GM12874 (cell line): ENCODE measurements at regions not wholly inside any gene's neighbourhood (a gene's known extent, or its start where the extent isn't known, plus 50 kb on each side); places are given as distances from the start of the nearest gene placed in this dataset.

ENCODE experiments used
- TF ChIP-seq, protein P1 (sequence below): IDR thresholded peaks from 2 replicates; pipeline ENCODE4 v1.5.1; 2011; ENCODE audit warnings: low read depth, mild to moderate bottlenecking, control low read depth, low read length, moderate library complexity; ENCODE audit not compliant: insufficient read depth

DNA sequence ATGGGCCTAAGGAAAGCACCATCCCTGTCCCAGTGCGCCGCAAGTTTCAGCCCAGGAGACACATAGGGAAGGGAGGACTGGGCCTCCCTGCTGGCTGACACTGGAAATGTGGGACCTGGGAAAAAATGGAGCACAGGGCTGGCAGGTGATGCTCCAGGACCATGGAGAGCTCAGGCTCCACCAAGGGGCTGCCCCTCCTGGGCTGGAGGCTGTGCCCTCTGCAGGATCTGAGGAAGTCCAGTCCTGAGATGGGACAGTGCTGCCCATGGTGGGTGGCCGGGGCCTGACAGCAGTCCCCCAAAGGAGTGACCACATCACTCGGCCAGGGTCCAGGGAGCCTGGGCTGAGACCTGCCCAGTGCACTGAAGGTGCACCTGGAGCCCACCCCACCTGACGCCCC lies 108.6 kb upstream of the TEKT4 start:
- TF ChIP-seq, protein P1, sequence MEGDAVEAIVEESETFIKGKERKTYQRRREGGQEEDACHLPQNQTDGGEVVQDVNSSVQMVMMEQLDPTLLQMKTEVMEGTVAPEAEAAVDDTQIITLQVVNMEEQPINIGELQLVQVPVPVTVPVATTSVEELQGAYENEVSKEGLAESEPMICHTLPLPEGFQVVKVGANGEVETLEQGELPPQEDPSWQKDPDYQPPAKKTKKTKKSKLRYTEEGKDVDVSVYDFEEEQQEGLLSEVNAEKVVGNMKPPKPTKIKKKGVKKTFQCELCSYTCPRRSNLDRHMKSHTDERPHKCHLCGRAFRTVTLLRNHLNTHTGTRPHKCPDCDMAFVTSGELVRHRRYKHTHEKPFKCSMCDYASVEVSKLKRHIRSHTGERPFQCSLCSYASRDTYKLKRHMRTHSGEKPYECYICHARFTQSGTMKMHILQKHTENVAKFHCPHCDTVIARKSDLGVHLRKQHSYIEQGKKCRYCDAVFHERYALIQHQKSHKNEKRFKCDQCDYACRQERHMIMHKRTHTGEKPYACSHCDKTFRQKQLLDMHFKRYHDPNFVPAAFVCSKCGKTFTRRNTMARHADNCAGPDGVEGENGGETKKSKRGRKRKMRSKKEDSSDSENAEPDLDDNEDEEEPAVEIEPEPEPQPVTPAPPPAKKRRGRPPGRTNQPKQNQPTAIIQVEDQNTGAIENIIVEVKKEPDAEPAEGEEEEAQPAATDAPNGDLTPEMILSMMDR = no peak

DNA sequence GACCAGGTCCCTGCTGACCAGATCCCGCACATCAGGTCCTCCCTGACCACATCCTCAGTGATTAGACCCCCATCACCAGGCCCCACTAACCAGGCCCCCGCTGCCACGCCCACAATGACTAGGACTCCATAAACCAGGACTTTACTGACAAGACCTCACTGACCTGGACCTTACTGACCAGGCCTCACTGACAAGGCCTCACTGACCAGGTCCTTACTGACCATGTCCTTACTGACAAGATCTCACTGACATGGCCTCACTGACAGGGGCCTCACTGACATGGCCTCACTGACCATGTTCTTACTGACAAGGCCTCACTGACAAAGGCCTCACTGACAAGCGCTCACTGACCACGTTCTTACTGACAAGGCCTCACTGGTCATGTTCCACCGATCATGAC lies 107.9 kb upstream of the TEKT4 start:
- TF ChIP-seq, protein P1 = no peak

DNA sequence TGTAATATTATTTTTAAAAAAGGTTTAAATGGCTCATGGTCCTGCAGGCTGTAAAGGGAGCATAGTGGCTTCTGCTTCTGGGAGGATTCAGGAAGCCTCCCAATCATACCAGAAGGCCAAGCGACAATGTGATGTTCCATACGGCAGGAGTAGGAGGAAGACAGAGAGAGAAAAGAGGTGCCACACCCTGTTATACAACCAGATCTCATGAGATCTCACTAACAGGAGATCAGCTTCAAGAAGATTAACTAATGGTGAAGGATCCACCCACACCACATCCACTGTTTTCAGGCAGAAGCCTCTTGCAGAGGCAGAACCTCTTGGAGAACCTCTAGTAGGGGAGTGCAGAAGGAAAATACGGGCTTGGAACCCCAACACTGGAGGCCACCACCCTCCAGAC lies 103.9 kb upstream of the TEKT4 start:
- TF ChIP-seq, protein P1 = no peak

DNA sequence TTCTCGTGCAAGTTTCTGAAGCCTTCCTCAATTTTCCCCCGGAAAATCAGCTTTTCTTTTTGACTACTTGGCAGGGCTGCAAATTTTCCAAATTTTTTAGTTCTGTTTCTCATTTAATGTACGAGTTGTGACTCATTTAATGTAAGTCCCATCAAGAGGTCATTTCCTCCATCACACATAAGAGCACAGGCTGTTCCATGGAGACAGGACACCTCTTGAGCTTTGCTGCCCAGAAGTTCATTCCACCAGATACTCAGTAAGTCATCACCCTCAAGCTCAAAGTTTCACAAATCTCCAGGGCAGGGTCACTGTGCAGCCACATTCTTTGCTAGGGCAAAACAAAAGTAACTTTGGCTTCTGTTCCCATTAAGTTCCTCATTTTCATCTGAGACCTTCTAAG lies 101.5 kb upstream of the TEKT4 start:
- TF ChIP-seq, protein P1 = no peak

DNA sequence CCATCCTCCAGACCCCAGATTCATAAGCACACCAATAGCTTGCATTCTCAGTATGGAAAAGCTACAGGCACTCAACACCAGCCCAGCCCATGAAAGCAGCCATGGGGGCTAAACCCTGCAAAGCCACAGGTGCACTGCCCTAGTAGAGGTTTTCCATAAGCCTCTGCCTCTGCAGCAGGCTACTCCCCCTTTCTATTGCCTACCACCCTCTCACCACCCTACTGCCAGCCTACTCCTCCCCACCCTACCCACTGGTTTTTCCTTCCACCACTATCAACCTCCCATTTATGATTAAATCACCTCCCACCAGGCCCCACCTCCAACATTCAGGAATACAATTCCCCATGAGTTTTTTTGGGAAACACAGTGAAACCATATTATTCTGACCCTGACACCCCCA lies 96.4 kb upstream of the TEKT4 start:
- TF ChIP-seq, protein P1 = no peak

DNA sequence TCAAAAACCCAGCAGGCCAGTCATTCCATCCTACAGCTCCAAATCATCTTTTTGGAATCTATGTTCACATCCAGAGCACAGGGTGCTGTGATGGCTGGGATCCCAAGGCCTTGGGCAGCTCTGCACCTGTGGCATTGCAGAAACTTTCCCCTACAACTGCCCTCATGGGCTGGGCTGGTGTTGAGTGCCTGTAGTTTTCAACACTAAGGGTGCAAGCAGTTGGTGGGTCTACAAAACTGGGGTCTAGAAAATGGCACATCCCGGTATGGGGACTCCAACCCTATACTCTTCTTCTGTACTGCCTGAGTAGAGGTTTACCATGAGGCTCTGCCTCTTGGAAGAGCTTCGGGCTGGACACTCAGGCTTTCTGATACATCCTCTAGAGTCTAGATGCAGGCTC lies 95.2 kb upstream of the TEKT4 start:
- TF ChIP-seq, protein P1 = no peak

DNA sequence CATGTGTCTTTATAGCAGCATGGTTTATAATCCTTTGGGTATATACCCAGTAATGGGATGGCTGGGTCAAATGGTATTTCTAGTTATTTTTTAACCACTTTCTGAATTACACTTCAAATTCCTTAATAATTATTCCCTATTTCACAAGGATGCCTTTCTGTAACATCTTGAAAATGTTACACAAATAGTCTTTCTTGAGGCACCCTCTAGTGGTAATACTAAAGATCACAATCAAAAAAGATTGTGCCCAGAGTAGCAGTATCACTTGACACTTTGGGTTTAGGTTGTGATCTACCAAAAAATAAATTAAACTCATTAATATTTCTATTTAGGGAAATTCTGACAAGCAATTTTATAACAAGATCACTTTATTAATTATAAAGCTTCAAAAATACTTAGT lies 74.0 kb upstream of the TEKT4 start:
- TF ChIP-seq, protein P1 = peak; percentile 8; the same call in 1 of the 2 replicates
